Stimulated activated CD8-positive, alpha-beta memory T cell treated with anti-CD3 and anti-CD28 coated beads, Interleukin-2, amount 100 ng/mL, for 1 hour (primary cell): ENCODE measurements at regions not wholly inside any gene's neighbourhood (a gene's known extent, or its start where the extent isn't known, plus 50 kb on each side); places are given as distances from the start of the nearest gene placed in this dataset.

Experiments
- DNase-seq, 2 donors: peaks; one replicate each; pipeline ENCODE4 v3.0.0-alpha.2; 2020; ENCODE audit warnings: low read depth in 2 of 2

DNA sequence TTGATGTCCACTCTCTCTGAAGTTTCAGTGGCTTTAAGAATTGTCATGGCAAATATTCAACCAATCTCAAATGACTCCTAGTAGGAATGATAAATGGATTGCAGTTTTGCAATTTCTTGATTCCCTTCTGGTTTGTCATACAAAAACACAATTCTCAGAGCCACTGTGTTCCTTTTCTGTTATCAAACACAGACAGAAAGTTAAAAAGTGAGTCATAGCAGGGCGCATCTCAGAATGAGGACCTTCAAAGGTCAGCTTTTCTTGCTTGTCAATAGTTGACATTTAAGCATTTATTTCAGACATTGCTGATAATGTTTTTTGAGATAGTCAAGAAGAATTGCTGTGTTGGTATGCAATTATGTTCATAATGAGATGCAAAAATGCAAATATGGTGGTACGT is 405.9 kb downstream of the NR2F2 start:
- no peak for DNase-seq

DNA sequence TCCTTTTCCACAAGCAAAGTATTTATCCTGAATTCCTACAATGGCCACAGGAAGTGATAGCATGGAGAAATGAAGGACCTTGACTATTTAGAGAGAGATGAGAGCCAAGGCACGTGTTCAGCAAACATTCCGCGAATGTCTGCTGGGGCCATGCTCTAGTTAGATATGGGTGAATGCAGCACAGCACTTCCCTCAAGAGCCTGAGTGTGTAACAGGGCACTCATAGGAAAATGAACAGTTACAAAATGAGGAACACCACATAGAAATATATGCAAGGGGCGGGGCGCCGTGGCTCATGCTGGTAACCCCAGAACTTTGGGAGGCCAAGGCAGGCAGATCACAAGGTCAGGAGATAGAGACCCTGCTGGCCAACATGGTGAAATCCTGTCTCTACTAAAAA is 406.9 kb downstream of the NR2F2 start:
- DNase-seq: no peak

GRCh38 chr15:96746665-96747064 is 416.2 kb downstream of the NR2F2 start:
- no peak for DNase-seq

GRCh38 chr15:96747291-96747690 is 416.8 kb downstream of the NR2F2 start:
- DNase-seq: no peak

DNA sequence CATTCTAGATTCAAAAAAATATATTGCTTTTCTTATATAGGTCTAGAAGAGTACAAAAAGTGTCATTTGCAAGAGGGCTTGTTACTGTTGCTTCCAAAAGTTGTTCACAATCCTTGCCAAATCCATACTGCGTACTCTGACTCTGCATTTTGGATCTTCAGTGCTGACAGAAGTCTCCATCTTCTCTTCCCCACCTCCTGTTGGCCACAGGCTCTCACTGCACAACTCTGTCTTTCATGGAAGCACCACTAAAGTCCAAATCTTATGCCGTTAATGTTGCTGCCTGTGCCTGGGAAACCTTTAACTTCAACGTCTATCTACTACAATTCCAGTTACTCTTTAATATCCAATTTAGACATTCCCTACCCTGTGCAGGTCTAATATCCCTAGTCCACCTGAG is 419.9 kb downstream of the NR2F2 start:
- no peak for DNase-seq

GRCh38 chr15:96756146-96756545 is 425.6 kb downstream of the NR2F2 start:
- no peak for DNase-seq

DNA sequence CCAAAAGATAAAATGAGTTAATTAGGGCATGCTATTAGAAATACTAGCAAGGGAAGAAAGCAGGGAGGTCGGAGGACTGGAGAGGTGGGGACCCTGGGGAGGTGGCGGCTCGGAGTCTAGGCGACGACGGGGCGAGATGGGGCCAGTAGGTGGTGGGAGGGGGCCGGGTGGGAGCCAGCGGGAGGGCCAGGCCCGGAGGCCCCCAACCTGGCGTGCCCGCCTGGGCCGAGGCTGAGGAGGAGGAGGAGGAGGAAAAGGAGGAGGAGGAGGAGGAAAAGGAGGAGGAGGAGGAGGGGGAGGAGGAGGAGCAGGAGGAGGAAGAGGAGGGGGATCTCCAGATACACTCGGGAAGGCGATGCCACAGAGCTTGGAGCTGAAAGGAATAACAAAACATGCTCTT is 426.2 kb downstream of the NR2F2 start:
- DNase-seq: no peak

DNA sequence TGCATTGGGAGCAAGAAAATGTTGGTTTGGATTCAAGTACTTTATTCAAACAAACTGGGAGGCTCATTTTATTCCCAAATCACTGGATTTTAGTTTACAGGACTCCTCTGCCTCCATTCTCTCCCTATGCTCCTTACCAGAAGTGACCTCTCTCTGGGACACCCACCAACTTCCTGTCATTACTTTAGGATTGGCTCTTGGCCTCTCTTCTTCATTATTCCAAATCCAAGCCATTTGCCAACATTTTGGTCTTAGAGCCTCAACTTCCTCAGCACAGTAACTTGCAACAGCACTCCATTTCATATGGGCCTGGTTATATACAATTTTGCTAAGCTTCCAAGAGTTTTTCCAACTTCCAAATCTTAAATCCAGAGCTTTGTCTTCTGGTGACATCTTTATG is 432.1 kb downstream of the NR2F2 start:
- DNase-seq: no peak

GRCh38 chr15:96764501-96764900 is 434.0 kb downstream of the NR2F2 start:
- no peak for DNase-seq

GRCh38 chr15:96764946-96765345 is 434.4 kb downstream of the NR2F2 start:
- DNase-seq: no peak

DNA sequence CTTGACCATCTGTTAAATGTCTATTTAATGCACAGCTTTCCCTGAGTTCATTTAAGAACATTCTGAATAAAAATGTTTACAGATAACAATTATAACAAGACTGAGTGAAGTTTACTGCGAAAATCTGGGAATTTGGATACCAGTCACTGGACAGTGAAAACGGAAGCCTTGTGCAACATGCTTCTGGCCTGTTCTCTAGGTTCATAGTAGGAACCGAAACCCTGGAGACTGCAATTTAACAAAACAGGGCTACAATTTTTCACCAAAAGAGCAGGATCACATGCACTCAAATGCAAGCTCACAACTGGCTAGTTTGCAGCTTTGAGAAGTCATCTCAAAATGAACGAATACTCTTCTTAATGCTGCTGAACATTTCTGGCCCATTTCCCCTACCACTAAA is 435.9 kb downstream of the NR2F2 start:
- no peak for DNase-seq

DNA sequence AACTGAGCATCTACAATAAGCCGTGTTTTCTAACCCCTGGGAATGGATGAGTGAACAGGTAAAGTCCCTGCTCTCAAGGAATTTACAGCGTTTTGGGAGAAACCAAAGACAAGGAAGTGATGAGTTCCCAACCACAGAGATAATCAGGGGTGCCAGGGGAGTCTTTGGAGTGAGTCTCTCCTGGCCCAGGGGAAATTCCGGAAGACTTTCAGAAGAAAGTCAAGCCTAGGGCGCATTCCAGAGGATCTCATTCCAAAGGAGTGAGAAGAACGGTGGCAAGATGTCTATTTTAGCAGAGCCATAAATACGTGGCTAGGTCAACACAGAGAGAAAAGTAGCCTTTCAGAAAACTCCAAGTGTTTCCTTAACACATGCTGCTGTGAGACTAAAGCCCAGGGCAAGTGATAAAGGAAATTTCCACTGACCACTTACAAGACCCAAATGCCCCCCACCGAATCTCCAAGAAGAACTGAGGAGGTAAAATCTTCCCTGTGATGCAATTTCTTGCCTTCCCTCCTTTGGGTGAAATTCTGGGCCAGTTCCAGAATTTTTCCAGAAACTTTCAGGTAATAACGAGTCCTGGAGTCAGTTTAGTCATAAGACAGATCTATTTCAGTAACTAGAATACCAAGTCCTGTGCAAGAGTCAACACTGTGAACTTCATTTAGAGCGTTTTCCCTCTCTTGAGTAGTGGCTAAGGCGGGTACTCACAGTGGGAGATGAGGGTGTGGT is 437.4 kb downstream of the NR2F2 start:
- no peak for DNase-seq

GRCh38 chr15:96768435-96768789 is 437.9 kb downstream of the NR2F2 start:
- no peak for DNase-seq

DNA sequence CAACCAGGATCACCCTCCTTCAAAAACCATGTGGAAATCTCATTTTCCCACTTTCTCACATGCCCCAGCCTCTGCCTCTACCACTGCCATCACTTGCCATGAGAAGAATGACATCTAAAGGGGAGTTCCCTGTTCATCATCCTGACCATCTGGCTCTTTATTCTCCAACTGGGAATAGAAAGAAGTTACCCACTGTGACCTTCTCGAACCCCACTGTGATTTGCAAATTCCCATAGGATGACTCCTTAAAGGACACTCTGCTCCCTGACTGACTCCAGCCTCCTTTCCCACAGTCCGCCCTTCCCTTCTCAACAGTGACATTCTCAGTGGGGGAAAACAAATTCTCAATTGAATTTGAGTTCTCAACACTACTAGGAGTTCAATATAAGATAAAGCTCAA is 440.5 kb downstream of the NR2F2 start:
- DNase-seq: no peak

- DNase-seq: no peak
Observed at GRCh38 chr15:96774216-96774615, 443.7 kb downstream of the NR2F2 start.

GRCh38 chr15:96783746-96784145 is 453.2 kb downstream of the NR2F2 start:
- DNase-seq: no peak

DNA sequence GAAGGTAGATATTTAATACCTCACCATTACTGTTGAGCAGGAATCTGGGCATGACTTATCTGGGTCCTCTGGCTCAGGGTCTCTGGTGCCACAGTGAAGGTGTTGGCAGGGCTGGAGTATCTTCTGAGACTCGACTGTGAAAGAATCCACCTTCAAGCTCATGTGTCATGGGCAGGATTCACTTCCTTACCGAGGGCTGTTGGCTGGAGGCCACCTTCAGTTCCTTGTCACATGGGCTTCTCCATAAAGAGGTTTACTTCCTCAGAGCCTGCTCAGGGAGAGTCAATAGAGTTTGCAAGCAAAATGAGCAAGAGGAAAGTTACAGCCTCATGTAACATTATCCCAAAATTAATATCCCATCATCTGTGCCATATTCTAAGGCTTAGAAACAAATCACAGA is 459.5 kb downstream of the NR2F2 start:
- no peak for DNase-seq

DNA sequence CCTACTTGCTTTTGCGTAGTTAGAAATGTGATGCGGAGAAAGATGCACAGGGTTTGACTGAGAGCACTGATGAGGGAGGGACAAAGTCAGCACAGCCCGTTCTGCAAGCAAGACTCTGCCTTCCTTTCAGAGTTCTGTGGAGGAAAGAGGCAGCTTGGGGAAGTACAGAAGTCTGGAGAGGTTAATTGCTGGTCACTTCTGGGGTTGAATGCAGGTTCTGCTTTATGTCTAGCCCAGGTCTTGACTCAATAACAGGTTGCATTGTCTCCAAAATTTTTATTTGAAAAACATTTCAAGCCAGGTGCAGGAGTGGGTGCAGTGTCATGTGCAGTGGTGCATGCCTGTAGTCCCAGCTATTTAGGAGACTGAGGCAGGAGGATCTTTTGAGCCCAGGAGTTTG is 461.7 kb downstream of the NR2F2 start:
- no peak for DNase-seq

- no peak for DNase-seq
Observed at GRCh38 chr15:96796841-96797240, 466.3 kb downstream of the NR2F2 start.

GRCh38 chr15:96801576-96802150 is 471.2 kb downstream of the NR2F2 start:
- DNase-seq: no peak

DNA sequence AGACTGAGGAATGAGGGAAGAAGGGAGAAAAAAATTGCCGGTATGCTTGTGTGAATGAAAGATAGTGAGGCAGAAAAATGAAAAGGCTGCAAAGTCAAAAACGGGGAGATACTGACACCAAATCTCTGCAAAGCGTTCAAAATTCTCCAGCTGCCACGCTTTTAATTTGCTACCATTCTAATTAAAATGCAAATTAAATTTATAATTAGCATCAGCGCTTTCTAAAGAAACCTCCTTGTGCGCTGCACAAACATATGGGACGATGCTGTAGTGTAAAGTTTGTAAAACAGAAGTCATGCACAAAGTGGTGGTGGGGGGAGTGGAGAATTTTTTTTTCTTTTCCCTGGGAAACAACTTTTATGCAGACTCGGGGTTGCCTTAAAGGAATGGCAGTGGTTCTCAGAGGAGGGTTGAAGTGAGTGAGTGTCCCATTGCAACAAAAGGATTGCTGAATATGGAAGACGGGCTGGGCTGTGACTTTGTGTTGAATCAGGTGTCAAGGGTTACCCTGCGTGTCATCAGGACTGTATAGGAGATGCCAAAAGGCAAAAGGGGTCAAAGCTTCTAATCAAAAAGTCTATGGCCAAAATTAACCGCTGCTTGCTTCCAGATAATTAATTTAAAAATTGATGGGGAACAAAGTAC is 472.2 kb downstream of the NR2F2 start:
- no peak for DNase-seq

DNA sequence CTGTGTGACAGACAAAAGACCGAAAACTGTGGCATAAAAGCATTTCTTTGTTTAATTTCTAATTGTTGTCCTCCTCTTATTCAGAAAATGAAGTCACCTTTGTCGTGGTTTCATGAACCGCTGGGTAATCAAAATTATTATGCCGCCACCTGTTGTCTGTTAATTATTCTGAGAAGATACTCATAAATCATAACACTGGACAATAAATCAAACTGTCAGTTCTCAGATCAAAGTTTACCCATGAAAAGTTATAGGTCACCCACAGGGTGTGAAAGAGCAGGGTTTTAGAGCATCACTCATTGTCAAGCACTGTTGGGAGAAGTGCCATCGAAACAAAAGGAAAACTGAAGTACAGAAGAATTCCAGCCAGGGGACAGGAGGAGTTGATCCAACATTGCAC is 474.3 kb downstream of the NR2F2 start:
- DNase-seq: no peak

- DNase-seq: no peak
Observed at GRCh38 chr15:96807361-96807760, 476.9 kb downstream of the NR2F2 start.

DNA sequence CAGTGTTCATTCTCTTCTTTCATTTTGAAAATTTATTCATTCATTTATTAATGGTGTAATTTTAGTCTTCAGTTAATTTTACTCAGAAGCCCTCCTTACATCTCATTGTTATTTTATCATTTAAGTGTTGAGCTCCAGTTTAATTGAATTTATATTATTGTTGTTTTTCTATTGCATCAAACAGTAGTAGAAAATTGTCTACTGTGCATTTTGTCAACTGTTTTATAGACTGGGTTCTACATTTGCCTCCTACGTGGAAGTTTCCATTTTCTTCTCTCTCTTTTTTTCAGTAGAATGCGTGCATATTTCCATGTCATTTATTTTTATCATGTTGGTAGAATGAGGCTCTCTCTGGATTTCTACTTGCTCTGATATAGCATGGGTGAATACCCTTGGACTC is 487.4 kb downstream of the NR2F2 start:
- no peak for DNase-seq
